PC-3 (cell line): ENCODE measurements at regions not wholly inside any gene's neighbourhood (a gene's known extent, or its start where the extent isn't known, plus 50 kb on each side); places are given as distances from the start of the nearest gene placed in this dataset.

Source experiments
- ATAC-seq: fragments of 200-7000 bp; cut with Tn5 transposase; 2 replicates; pipeline ENCODE4 v1.9.1; 2020; ENCODE audit warnings: mild to moderate bottlenecking, moderate library complexity
- BruUV-seq: library from RNA; stranded (reverse); fragments of 400-500 nt; replicated peaks from 2 replicates; lab custom pipeline; 2021; lab: Mats Ljungman, UMichigan
- CTCF ChIA-PET: fragments of 300-600 bp; sonication (Branson Sonifier 250); formaldehyde crosslinking; loops from one replicate; lab custom pipeline; 2022; ENCODE audit warnings: antibody characterized with exemption; lab: Charles Lee
- POLR2A ChIA-PET: fragments of 300-600 bp; sonication (Branson Sonifier 250); formaldehyde crosslinking; loops from one replicate; lab custom pipeline; 2022; ENCODE audit warnings: antibody characterized with exemption; ENCODE audit not compliant: unreplicated experiment; lab: Charles Lee
- DNase-seq: peaks from one replicate; pipeline ENCODE4 v3.0.0-alpha.2; 2015
- H2AFZ ChIP-seq: fragments of 300-600 bp; sonication (generic); 2 replicates; pipeline ENCODE4 v1.6.0; 2016; ENCODE audit warnings: antibody characterized with exemption, low read length
- H3F3A ChIP-seq: fragments of 300-600 bp; sonication (generic); one replicate; pipeline ENCODE4 v1.6.0; 2017; ENCODE audit warnings: antibody characterized with exemption, low read length, control low read depth, mild to moderate bottlenecking; ENCODE audit not compliant: unreplicated experiment
- H3K27ac ChIP-seq: fragments of 300-600 bp; sonication (generic); 2 replicates; pipeline ENCODE4 v1.5.1; 2016; ENCODE audit warnings: mild to moderate bottlenecking, low read length
- H3K27me3 ChIP-seq: fragments of 300-600 bp; sonication (generic); 2 replicates; pipeline ENCODE4 v1.6.1; 2016; ENCODE audit warnings: low read length, mixed read lengths
- H3K36me3 ChIP-seq: fragments of 300-600 bp; sonication (generic); 2 replicates; pipeline ENCODE4 v1.6.1; 2016; ENCODE audit warnings: low read depth, mixed run types, low read length, mixed read lengths
- H3K4me1 ChIP-seq: fragments of 300-600 bp; sonication (generic); 2 replicates; pipeline ENCODE4 v1.5.1; 2016; ENCODE audit warnings: low read length; ENCODE audit not compliant: insufficient read depth
- H3K4me2 ChIP-seq: fragments of 300-600 bp; sonication (generic); 2 replicates; pipeline ENCODE4 v1.6.0; 2016; ENCODE audit warnings: low read length
- H3K4me3 ChIP-seq: fragments of 300-600 bp; sonication (generic); 2 replicates; pipeline ENCODE4 v1.5.1; 2016; ENCODE audit warnings: mild to moderate bottlenecking, low read length, mixed read lengths
- H3K79me2 ChIP-seq: fragments of 300-600 bp; sonication (generic); 2 replicates; pipeline ENCODE4 v1.6.1; 2017; ENCODE audit warnings: low read length, mixed read lengths
- H3K9ac ChIP-seq: fragments of 300-600 bp; sonication (generic); 2 replicates; pipeline ENCODE4 v1.6.0; 2016; ENCODE audit warnings: mild to moderate bottlenecking, low read length
- H3K9me2 ChIP-seq: fragments of 300-600 bp; sonication (generic); replicated peaks from 2 replicates; pipeline ENCODE4 v1.6.1; 2016; ENCODE audit warnings: mixed run types, low read length, mixed read lengths
- H3K9me3 ChIP-seq: fragments of 300-600 bp; sonication (generic); 2 replicates; pipeline ENCODE4 v1.6.1; 2016; ENCODE audit warnings: low read length, mixed read lengths
- H4K20me1 ChIP-seq: fragments of 300-600 bp; sonication (generic); 2 replicates; pipeline ENCODE4 v1.6.1; 2016; ENCODE audit warnings: low read length, mixed read lengths
- EZH2 ChIP-seq: fragments of 300-600 bp; sonication (generic); IDR thresholded peaks from one replicate; pipeline ENCODE4 v1.6.1; 2017; ENCODE audit warnings: antibody characterized with exemption, mild to moderate bottlenecking, low read length; ENCODE audit not compliant: unreplicated experiment
- EZH2phosphoT487 ChIP-seq: fragments of 300-600 bp; sonication (generic); IDR thresholded peaks from 2 replicates; pipeline ENCODE4 v1.6.1; 2018; ENCODE audit warnings: mild to moderate bottlenecking, antibody characterized with exemption, low read length, borderline replicate concordance
- intact Hi-C: fragments of 100-400 bp; cut with micrococcal nuclease; formaldehyde crosslinking; loops from 2 replicates; pipeline ENCODE4 v1.9.0; 2023
- TF ChIP-seq, protein P1 (sequence below): fragments of 300-600 bp; sonication (generic); conservative IDR thresholded peaks from 2 replicates; pipeline ENCODE4 v1.5.1; 2017; ENCODE audit warnings: antibody characterized with exemption, low read depth, mild to moderate bottlenecking, low read length

DNA sequence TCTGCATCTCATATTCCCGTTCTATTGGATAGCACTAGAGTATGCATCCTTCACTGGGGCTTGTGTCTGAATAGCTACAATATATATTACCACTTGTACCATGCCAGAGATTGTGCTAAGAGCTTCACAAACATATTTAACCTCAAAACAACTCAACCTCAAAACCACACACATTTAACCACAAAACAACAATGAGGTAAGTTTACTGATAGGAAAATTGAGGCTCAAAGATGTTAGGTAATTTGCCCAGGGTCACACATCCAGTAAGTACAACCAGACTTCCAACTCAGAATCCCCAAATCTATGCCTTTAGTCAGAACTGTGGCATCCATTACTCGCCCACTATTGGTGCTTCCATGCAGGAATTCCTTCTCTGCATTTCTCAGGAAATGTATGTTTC is 220.0 kb downstream of the FAM43A start:
- peak overlapping the region; percentile 75 for H3K27ac ChIP-seq
- H3K9me2 ChIP-seq: no peaks in the 10 kb centered on the region
- intact Hi-C loops: loop anchor here (1.0 kb wide), 3 partner anchors 33 to 220 kb away; partner anchors contain the start of gene FAM43A
- no peaks in the 10 kb centered on the region for H3F3A ChIP-seq
- H4K20me1 ChIP-seq: no peaks in the 10 kb centered on the region
- no TSS peak for BruUV-seq
- peak overlapping the region; percentile 15 for H3K9ac ChIP-seq
- peak; percentile 8; the same call in 1 of the 2 replicates for ATAC-seq
- ChIA-PET CTCF (no interaction called here), POLR2A (no interaction called here)
- TF ChIP-seq, protein P1, sequence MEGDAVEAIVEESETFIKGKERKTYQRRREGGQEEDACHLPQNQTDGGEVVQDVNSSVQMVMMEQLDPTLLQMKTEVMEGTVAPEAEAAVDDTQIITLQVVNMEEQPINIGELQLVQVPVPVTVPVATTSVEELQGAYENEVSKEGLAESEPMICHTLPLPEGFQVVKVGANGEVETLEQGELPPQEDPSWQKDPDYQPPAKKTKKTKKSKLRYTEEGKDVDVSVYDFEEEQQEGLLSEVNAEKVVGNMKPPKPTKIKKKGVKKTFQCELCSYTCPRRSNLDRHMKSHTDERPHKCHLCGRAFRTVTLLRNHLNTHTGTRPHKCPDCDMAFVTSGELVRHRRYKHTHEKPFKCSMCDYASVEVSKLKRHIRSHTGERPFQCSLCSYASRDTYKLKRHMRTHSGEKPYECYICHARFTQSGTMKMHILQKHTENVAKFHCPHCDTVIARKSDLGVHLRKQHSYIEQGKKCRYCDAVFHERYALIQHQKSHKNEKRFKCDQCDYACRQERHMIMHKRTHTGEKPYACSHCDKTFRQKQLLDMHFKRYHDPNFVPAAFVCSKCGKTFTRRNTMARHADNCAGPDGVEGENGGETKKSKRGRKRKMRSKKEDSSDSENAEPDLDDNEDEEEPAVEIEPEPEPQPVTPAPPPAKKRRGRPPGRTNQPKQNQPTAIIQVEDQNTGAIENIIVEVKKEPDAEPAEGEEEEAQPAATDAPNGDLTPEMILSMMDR: no peak
- TF ChIP-seq EZH2 (no peak), EZH2phosphoT487 (no peak)
- H2AFZ ChIP-seq: no peak overlapping the region
- no peak overlapping the region for H3K4me3 ChIP-seq
- H3K9me3 ChIP-seq: no peaks in the 10 kb centered on the region
- H3K79me2 ChIP-seq: no peaks in the 10 kb centered on the region
- peak overlapping the region; percentile 12; the same call in 1 of the 2 replicates for H3K4me2 ChIP-seq
- peak; percentile 41 for DNase-seq
- H3K4me1 ChIP-seq: peaks cover 22% of the 10 kb centered on the region
- H3K27me3 ChIP-seq: no peaks in the 10 kb centered on the region
- H3K36me3 ChIP-seq: no peaks in the 10 kb centered on the region

DNA sequence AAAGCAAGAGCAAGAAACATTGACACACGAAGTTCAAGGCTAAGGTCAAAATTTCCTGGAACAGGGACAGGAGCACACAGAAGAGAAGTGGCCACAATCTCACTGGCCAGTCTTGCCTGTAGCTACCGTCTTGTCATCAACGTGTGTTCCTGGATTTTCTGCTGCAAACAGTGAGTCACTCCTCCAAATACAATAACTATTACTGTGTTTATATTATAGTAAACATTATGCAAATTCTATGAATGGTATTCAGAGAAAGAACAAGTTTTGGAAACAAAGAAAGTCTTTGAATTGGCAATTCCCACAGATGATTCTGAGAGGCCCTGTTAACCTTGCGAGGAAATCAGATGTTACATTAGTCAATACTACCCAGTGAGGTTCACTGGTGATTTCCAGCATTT is 220.5 kb downstream of the FAM43A start:
- ChIA-PET POLR2A (no interaction called here), CTCF (no interaction called here)
- Histone ChIP-seq H3K9me2 (no peaks in the 10 kb centered on the region), H4K20me1 (no peaks in the 10 kb centered on the region), H3K4me3 (no peak overlapping the region), H3K9me3 (no peaks in the 10 kb centered on the region), H3K27me3 (no peaks in the 10 kb centered on the region), H3K4me1 (peaks cover 22% of the 10 kb centered on the region), H3K9ac (peak overlapping the region; percentile 35), H3K27ac (peak overlapping the region; percentile 75), H3K4me2 (peak overlapping the region; percentile 12; the same call in 1 of the 2 replicates), H2AFZ (no peak overlapping the region), H3K36me3 (no peaks in the 10 kb centered on the region), H3K79me2 (no peaks in the 10 kb centered on the region), H3F3A (no peaks in the 10 kb centered on the region)
- intact Hi-C loops: loop anchor here (1.0 kb wide), 3 partner anchors 34 to 221 kb away; partner anchors contain the start of gene FAM43A
- TF ChIP-seq, protein P1: no peak
- no peak for TF ChIP-seq EZH2phosphoT487
- TF ChIP-seq EZH2: no peak
- peak; percentile 98 for ATAC-seq
- BruUV-seq: no TSS peak
- peak; percentile 82 for DNase-seq

DNA sequence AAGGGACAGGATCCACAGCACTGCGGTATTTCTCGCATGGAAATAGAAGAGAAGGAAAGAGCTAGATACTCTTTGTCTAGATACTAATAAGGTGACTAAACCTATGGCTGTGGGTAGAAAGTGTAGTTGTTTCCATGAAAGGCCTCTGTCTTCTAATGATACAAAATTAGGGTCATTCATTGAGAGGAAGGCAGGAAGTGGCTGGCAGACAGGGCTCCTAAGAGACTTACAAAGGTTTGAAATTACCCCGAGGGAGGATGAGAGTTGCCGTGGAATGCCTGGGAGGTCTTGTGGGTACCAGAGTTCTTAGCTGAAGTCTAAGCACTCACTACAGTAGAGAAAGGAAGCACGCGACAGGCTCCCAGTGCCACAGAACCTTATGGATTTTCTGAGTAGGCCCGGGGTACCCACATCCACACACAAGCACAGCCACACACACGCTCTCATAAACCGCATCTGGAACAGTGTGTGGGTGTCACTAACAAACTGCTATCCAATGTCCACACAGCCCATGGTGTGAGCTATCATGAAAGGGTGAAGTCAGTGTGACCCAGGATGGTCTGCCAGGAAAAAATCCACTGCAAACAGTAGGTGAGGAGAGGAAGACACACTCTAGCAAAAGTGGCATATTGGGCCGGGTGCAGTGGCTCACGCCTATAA is 221.4 kb downstream of the FAM43A start:
- no peaks in the 10 kb centered on the region for H3F3A ChIP-seq
- peak overlapping the region; percentile 75 for H3K27ac ChIP-seq
- H3K79me2 ChIP-seq: no peaks in the 10 kb centered on the region
- ChIA-PET CTCF (no interaction called here), POLR2A (interaction anchor here (0.6 kb wide), 1 partner anchor 260 kb away, joined by 3 read pairs; no protein-coding TSS in a partner anchor)
- peak overlapping the region; percentile 7; the same call in 1 of the 2 replicates for H3K4me2 ChIP-seq
- H3K9me2 ChIP-seq: no peaks in the 10 kb centered on the region
- H3K36me3 ChIP-seq: no peaks in the 10 kb centered on the region
- DNase-seq: no peak
- H3K4me3 ChIP-seq: no peak overlapping the region
- H4K20me1 ChIP-seq: no peaks in the 10 kb centered on the region
- no TSS peak for BruUV-seq
- H3K4me1 ChIP-seq: peaks cover 22% of the 10 kb centered on the region
- H2AFZ ChIP-seq: no peak overlapping the region
- TF ChIP-seq EZH2: no peak
- TF ChIP-seq, protein P1: no peak
- TF ChIP-seq EZH2phosphoT487: no peak
- H3K27me3 ChIP-seq: no peaks in the 10 kb centered on the region
- H3K9ac ChIP-seq: peak overlapping the region; percentile 35
- ATAC-seq: no peak
- H3K9me3 ChIP-seq: no peaks in the 10 kb centered on the region
- intact Hi-C loops: loop anchor here (1.0 kb wide), 3 partner anchors 35 to 222 kb away; partner anchors contain the start of gene FAM43A
